IPS-20b (cell line): ENCODE measurements at regions not wholly inside any gene's neighbourhood (a gene's known extent, or its start where the extent isn't known, plus 50 kb on each side); places are given as distances from the start of the nearest gene placed in this dataset.

Source experiments
- H3K27ac ChIP-seq: one replicate; pipeline ENCODE4 v1.5.1; 2013; ENCODE audit warnings: low read length
- H3K27me3 ChIP-seq: 2 replicates; pipeline ENCODE4 v1.6.1; 2013; ENCODE audit warnings: mild to moderate bottlenecking, low read length, inconsistent platforms; ENCODE audit not compliant: insufficient read depth
- H3K36me3 ChIP-seq: 2 replicates; pipeline ENCODE4 v1.6.1; 2013; ENCODE audit warnings: low read depth, mild to moderate bottlenecking, inconsistent platforms, low read length, moderate library complexity; ENCODE audit not compliant: insufficient read depth
- H3K4me1 ChIP-seq: 2 replicates; pipeline ENCODE4 v1.6.1; 2013; ENCODE audit warnings: mild to moderate bottlenecking, control low read depth, inconsistent platforms, low read length, moderate library complexity; ENCODE audit not compliant: insufficient read depth
- H3K4me3 ChIP-seq: 2 replicates; pipeline ENCODE4 v1.5.1; 2013; ENCODE audit warnings: mild to moderate bottlenecking, low read length, inconsistent platforms
- H3K9ac ChIP-seq: 2 replicates; pipeline ENCODE4 v1.6.1; 2013; ENCODE audit warnings: low read depth, mild to moderate bottlenecking, inconsistent platforms, low read length, moderate library complexity
- H3K9me3 ChIP-seq: 2 replicates; pipeline ENCODE4 v1.6.1; 2013; ENCODE audit warnings: mild to moderate bottlenecking, low read depth, low read length, inconsistent platforms; ENCODE audit not compliant: insufficient read depth

- H3K36me3 ChIP-seq = no peaks in the 10 kb centered on the region
- H3K9ac ChIP-seq = no peak overlapping the region
- H3K4me3 ChIP-seq = no peak overlapping the region
- no peaks in the 10 kb centered on the region for H3K27me3 ChIP-seq
- no peaks in the 10 kb centered on the region for H3K4me1 ChIP-seq
- H3K27ac ChIP-seq = no peak overlapping the region
- H3K9me3 ChIP-seq = peaks cover 100% of the 10 kb centered on the region
Measured at GRCh38 chr12:34287437-34287836, 265.1 kb downstream of the ALG10 start.

- Histone ChIP-seq H3K36me3 (no peaks in the 10 kb centered on the region), H3K9me3 (peaks cover 100% of the 10 kb centered on the region), H3K9ac (no peak overlapping the region), H3K27ac (no peak overlapping the region), H3K4me3 (no peak overlapping the region), H3K4me1 (no peaks in the 10 kb centered on the region), H3K27me3 (no peaks in the 10 kb centered on the region)
Measured at GRCh38 chr12:34287986-34288962, 266.0 kb downstream of the ALG10 start.

GRCh38 chr12:34288963-34289345, 266.7 kb downstream of the ALG10 start:
- no peak overlapping the region for H3K27ac ChIP-seq
- H3K4me3 ChIP-seq = no peak overlapping the region
- H3K4me1 ChIP-seq = no peaks in the 10 kb centered on the region
- H3K27me3 ChIP-seq = no peaks in the 10 kb centered on the region
- H3K9ac ChIP-seq = no peak overlapping the region
- no peaks in the 10 kb centered on the region for H3K36me3 ChIP-seq
- H3K9me3 ChIP-seq = peaks cover 100% of the 10 kb centered on the region

- Histone ChIP-seq H3K27ac (no peak overlapping the region), H3K36me3 (no peaks in the 10 kb centered on the region), H3K27me3 (no peaks in the 10 kb centered on the region), H3K4me3 (no peak overlapping the region), H3K4me1 (no peaks in the 10 kb centered on the region), H3K9ac (no peak overlapping the region), H3K9me3 (peaks cover 100% of the 10 kb centered on the region)
Measured at GRCh38 chr12:34289431-34290380, 267.4 kb downstream of the ALG10 start.

GRCh38 chr12:34290381-34290995, 268.2 kb downstream of the ALG10 start:
- Histone ChIP-seq H3K4me1 (no peaks in the 10 kb centered on the region), H3K27me3 (no peaks in the 10 kb centered on the region), H3K36me3 (no peaks in the 10 kb centered on the region), H3K9ac (no peak overlapping the region), H3K4me3 (no peak overlapping the region), H3K9me3 (peaks cover 100% of the 10 kb centered on the region), H3K27ac (no peak overlapping the region)

GRCh38 chr12:34291001-34291400, 268.7 kb downstream of the ALG10 start:
- no peak overlapping the region for H3K9ac ChIP-seq
- H3K4me3 ChIP-seq = no peak overlapping the region
- H3K4me1 ChIP-seq = no peaks in the 10 kb centered on the region
- no peaks in the 10 kb centered on the region for H3K36me3 ChIP-seq
- H3K27ac ChIP-seq = no peak overlapping the region
- peaks cover 100% of the 10 kb centered on the region for H3K9me3 ChIP-seq
- no peaks in the 10 kb centered on the region for H3K27me3 ChIP-seq

DNA sequence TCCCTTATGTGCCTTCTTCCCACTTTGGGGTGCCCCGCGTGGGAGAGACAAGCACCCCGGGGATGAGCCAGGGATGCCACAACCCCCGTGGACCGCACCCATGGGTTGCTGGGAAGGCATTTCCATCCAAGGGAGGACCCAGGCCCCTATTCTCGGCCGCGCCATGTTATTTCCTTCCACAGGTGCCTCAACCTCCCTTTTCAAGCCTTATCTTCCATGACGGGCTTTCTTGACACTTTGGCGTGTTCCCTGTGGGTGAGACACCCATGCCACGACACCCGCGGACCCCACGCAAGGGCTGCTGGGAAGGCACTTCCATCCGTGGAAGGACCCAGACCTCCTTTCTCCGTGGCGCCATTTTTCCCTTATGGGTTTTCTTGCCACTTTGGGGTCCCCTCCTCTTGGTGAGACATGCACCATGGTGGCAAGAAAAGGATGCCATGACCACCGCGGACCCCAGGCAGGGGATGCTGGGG, 269.2 kb downstream of the ALG10 start:
- no peaks in the 10 kb centered on the region for H3K27me3 ChIP-seq
- peaks cover 100% of the 10 kb centered on the region for H3K9me3 ChIP-seq
- no peak overlapping the region for H3K27ac ChIP-seq
- no peak overlapping the region for H3K4me3 ChIP-seq
- no peaks in the 10 kb centered on the region for H3K4me1 ChIP-seq
- no peak overlapping the region for H3K9ac ChIP-seq
- no peaks in the 10 kb centered on the region for H3K36me3 ChIP-seq

DNA sequence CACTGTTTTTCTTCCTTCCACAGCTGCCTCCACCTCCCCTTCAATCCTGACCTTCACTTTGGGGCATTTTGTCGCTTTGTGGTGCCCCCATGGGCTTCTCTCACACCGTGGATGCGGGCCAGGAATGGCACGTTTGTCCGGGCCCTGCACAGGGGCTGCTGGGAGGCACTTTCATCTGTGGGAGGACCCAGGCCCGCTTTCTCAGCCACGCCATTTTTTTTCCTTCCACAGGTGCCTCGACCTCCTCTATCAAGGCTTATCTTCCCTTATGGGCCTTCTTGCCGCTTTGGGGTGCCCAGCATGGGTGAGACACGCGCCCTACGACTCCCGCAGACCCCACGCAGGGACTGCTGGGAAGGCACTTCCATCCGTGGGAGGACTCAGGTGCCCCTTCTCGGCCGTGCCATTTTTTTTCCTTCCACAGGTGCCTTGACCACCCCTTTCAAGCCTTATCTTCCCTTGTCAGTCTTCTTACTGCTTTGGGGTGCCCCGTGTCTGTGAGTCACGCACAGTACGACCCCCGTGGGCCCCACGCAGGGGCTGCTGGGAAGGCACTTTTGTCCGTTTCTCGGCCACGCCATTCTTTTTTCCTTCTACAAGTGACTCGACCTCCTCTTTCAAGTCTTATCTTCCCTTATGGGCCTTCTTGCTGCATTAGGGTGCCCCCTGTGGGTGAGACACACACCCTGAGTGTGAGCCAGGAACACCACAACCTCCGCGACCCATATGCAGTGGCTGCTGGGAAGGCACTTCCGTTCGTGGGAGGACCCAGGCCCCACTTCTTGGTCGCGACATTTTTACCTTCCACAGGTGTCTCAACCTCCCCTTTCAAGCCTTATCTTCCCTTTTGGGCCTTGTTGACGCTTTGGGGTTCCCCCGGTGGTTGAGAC, 270.7 kb downstream of the ALG10 start:
- Histone ChIP-seq H3K9me3 (peaks cover 100% of the 10 kb centered on the region), H3K4me3 (no peak overlapping the region), H3K36me3 (no peaks in the 10 kb centered on the region), H3K27ac (no peak overlapping the region), H3K27me3 (no peaks in the 10 kb centered on the region), H3K9ac (no peak overlapping the region), H3K4me1 (no peaks in the 10 kb centered on the region)

DNA sequence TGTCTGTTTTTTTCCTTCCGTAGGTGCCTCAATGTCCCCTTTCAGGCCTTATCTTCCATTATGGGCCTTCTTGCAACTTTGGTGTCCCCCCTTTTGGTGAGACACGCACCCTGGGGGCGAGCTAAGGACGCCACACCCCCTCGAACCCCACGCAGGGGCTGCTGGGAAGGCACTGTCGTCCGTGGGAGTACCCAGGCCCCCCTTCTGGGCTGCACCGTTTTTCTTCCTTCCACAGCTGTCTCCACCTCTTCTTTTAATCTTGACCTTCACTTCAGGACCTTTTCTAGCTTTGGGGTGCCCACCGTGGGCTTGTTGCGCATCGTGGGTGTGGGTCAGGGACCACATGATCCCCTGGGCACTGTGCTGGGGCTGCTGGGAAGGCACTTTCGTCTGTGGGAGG, 271.8 kb downstream of the ALG10 start:
- Histone ChIP-seq H3K27me3 (no peaks in the 10 kb centered on the region), H3K4me3 (no peak overlapping the region), H3K27ac (no peak overlapping the region), H3K9ac (no peak overlapping the region), H3K4me1 (no peaks in the 10 kb centered on the region), H3K9me3 (peaks cover 100% of the 10 kb centered on the region), H3K36me3 (no peaks in the 10 kb centered on the region)

- Histone ChIP-seq H3K27me3 (no peaks in the 10 kb centered on the region), H3K27ac (no peak overlapping the region), H3K9ac (no peak overlapping the region), H3K36me3 (no peaks in the 10 kb centered on the region), H3K9me3 (peaks cover 100% of the 10 kb centered on the region), H3K4me1 (no peaks in the 10 kb centered on the region), H3K4me3 (no peak overlapping the region)
Measured at GRCh38 chr12:34294671-34295365, 272.5 kb downstream of the ALG10 start.
